ENCODE measurements at regions not wholly inside any gene's neighbourhood (a gene's known extent, or its start where the extent isn't known, plus 50 kb on each side); places are given as distances from the start of the nearest gene placed in this dataset.

- DNase-seq: no peak
Measured at GRCh38 chr15:49751191-49751590, 130.3 kb downstream of the DTWD1 start.

- DNase-seq: peak; percentile 30
Measured at GRCh38 chr15:49751751-49752150, 130.9 kb downstream of the DTWD1 start.

- DNase-seq: no peak
Measured at GRCh38 chr15:49752517-49752916, 131.7 kb downstream of the DTWD1 start.

- no peak for DNase-seq
Measured at GRCh38 chr15:49758456-49758855, 137.6 kb downstream of the DTWD1 start.

GRCh38 chr15:49758856-49759255, 138.0 kb downstream of the DTWD1 start:
- no peak for DNase-seq

GRCh38 chr15:49760749-49761148, 139.9 kb downstream of the DTWD1 start:
- no peak for DNase-seq

GRCh38 chr15:49769225-49769624, 148.4 kb downstream of the DTWD1 start:
- no peak for DNase-seq

- DNase-seq: no peak
Measured at GRCh38 chr15:49789436-49789835, 168.6 kb downstream of the DTWD1 start.

- no peak for DNase-seq
Measured at GRCh38 chr15:49793943-49794342, 173.1 kb downstream of the DTWD1 start.

- no peak for DNase-seq
Measured at GRCh38 chr15:49801796-49802195, 180.9 kb downstream of the DTWD1 start.
